ENCODE measurements at regions not wholly inside any gene's neighbourhood (a gene's known extent, or its start where the extent isn't known, plus 50 kb on each side); places are given as distances from the start of the nearest gene placed in this dataset.

GRCh38 chr12:22740656-22741355 is 115.8 kb downstream of the ETNK1 start:
- no peak for DNase-seq

GRCh38 chr12:22743700-22744099 is 118.7 kb downstream of the ETNK1 start:
- no peak for DNase-seq

DNA sequence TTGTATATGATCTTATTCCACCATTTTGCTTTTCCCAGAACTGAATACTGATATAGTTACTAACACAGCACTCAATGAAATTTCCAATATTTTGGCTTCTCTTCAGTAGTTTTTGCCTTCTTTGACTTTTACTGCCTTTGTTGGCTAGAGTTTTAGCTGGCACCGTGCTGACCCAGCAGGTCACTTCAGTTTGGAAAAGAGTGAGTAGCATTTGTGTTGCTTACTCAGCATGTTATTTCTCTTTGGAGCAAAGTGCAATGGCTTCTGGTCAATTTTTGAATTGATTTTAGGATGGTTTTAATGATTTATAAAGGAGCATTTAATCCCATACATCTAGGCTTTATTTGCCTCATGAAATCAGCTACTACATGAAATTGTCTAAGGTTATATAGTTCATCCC is 119.2 kb downstream of the ETNK1 start:
- DNase-seq, result no peak

DNA sequence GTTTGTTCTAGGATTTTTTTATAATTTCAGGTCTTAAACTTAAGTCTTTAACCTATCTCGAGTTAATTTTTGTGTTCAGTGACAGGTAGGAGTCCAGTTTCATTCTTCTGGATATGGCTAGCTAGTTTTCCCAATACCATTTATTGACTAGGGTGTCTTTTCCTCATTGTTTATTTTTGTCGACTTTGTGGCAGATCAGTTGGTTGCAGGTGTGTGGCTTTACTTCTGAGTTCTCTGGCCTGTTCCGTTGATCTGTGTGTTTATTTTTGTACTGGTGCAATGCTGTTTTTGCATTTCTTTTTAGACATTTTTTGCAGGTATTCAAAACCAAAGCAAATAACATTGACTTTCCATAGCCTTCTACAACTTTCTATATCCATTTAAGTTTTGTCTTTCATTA is 121.7 kb downstream of the ETNK1 start:
- DNase-seq, result no peak

- DNase-seq, result no peak
Observed at GRCh38 chr12:22755629-22756028, 130.7 kb downstream of the ETNK1 start.

- no peak for DNase-seq
Observed at GRCh38 chr12:22759769-22760674, 135.1 kb downstream of the ETNK1 start.

- no peak for DNase-seq
Observed at GRCh38 chr12:22765421-22766130, 140.6 kb downstream of the ETNK1 start.

DNA sequence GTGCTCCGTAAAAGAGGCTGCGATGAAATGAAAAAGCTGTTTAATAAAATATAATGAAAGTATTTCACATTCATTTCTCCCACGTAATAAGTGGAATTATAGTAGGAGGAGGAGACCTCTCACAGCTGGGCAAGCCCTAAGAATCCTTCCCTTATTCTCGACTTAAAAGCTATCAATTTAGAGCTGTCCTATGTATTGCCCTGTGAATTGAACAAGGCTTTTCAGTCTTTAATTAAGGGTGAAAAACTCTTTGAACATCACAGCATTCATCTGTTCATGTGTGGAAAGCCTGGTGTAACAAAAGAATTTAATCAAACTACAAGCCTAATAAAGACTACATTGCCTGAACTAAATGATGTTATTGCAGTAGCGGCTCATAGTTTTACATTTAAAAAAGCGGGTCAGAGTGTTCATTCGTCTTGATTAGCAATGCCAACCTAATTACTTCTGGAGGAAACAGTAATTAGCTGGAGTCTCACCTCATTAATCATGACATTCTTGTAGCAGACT is 142.0 kb downstream of the ETNK1 start:
- no peak for DNase-seq

DNA sequence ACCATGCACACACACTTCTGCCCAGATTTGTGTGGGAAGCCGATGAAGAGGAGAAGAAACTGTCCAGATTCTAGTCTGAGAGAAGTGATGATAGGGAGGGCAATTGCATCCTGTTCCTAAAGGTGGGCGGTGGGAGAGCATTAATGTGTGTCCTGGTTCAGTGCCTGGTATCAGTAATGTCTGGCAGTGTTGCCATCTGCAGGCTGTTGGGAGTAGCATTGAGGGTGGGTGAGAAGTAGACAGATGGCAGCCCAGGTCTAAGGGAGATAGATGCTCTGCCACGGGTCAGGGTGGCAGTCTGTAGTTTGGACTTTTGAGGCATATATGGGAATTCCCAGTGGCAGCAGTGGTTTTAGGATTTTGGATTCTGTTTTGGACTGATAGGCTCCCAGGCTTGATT is 156.4 kb downstream of the ETNK1 start:
- DNase-seq, result no peak

DNA sequence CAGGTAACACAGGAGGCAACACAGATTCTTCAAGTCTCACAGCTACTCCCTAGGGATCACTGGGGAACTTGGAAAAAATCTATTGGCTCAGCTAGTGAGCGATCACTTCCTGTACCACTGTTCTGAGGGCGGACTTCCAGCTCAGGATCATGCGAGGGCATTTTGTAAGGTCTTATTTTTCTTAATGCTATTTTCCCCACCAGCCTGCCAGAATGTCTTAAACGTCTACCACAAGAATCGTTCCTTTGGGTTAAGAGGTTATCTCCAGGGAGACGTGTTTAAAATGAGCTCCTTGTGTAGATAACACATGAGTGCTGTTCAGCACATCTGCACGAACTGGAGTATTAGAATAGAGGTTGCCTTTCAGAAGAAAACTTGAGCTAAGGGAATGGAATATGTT is 162.6 kb downstream of the ETNK1 start:
- DNase-seq, result no peak

DNA sequence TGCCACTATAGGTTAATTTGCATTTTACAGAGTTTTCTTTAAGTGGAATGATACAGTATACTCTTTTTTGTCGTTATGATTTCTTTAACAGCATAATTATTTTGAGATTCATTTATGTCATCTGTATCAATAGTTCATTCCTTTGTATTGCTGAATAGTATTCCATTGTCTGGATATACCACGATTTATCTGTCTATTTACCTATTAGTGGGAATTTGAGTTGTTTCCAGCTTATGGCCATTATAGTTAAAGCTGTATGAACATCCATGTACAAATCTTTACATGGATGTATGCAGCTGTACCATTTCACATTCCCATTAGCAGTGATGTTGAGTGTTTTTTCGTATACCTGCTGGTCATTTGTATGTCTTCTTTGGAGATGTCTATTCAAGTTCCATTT is 163.9 kb downstream of the ETNK1 start:
- no peak for DNase-seq

GRCh38 chr12:22792138-22792537 is 167.2 kb downstream of the ETNK1 start:
- DNase-seq, result no peak

GRCh38 chr12:22794017-22794416 is 169.0 kb downstream of the ETNK1 start:
- no peak for DNase-seq

DNA sequence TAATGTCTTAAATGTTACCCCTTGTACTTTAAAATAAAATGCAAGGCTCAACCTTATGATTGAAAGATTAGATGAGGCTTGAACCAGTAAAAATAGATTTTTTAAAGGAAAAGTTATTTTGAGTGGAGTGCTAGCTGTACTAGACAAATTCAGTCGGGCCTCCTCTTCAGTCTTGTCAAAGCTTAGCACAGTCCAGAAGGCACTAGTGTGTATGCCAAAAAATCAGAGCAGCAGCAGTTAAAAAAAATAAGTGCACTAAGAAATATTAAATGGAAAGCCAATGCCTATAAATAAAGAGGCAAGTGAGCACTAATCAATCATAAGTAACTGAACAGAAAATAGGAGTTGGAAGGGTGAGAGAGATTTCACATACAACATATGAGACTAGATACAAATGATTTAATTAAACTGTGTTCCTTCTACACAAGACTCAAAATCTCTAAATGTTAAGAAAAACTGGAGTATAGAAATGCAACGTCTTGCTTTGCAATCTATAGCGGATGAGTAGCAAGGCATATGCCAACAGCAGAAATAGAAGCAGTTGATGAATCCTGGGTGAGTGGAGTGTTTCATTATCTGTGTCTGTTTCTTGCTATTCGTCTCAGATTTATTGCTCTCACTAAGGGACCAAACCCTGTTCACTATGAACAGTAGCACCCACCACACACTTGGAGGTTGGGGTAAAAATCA is 172.1 kb downstream of the ETNK1 start:
- no peak for DNase-seq

- DNase-seq, result no peak
Observed at GRCh38 chr12:22797701-22798100, 172.7 kb downstream of the ETNK1 start.

DNA sequence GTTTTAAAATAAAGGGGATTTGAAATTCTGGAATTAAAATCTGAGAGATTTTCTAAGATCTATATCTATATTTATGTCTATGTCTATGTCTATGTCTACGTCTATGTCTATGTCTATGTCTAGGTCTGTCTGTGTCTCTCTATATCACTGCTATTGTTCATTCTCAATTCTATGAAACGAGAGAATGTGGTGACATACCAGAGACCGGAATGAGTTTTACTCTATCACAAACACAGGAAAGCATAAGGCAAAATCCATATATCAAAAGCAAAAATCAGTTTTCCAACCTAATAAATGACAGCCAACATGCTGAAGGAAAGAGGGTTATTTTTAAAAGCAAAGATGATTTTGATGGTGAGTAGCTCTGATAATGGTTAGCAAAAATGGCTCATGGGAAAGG is 173.1 kb downstream of the ETNK1 start:
- DNase-seq, result no peak

- DNase-seq, result no peak
Observed at GRCh38 chr12:22799503-22799902, 174.5 kb downstream of the ETNK1 start.

GRCh38 chr12:22800332-22800731 is 175.4 kb downstream of the ETNK1 start:
- no peak for DNase-seq

DNA sequence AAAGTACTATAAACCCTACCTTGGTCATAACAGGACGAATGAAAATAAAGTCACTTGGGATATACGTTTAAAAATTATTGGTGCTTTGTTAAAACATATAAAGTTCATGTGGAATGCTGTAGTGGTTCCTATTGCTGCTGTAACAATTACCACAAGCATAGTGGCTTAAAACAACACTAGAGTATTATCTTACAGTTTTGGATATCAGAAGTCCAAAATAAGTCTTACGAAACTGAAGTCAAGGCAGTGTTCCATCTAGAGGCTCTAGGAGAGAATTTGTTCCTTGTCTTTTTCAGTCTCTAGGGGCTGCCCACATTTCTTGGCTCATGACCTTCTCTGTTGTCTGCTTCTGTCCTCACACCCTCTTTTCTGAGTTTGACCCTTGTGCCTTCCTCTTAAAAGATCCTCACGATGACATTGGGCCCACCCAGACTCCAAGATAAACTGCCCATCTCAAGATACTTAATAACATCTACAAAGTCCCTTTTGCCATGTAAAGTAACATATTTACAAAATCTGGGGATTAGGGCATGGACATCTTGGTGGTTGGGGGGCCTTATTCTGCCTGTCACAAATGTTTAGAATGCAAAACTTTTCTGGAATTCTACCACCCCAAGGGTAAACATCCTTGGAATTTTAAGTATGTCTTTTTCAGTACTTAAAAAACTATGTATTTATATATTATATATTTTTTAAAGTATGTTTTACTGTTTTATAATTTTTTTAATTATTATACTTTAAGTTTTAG is 178.1 kb downstream of the ETNK1 start:
- DNase-seq, result no peak

GRCh38 chr12:22803725-22804124 is 178.8 kb downstream of the ETNK1 start:
- no peak for DNase-seq

- no peak for DNase-seq
Observed at GRCh38 chr12:22808860-22809259, 183.9 kb downstream of the ETNK1 start.

DNA sequence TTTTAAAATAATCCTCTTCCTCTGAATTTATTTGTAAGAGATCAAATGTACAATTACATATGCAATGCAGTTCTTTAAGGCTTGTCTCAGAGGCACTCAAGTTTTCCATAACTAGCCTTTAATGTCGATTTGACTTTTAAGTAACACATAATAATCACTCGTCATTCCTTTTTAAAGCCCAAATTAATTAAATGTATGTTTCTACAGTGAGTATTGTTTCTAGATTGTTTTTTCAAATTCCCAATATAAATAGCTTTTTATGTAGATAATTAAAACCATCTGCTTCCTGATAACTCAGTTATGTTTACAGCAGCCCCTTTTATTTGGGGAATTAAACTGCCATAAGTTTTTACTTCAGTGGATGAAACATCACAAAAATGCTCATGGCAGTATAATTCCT is 185.1 kb downstream of the ETNK1 start:
- DNase-seq, result no peak
